ENCODE measurements at regions not wholly inside any gene's neighbourhood (a gene's known extent, or its start where the extent isn't known, plus 50 kb on each side); places are given as distances from the start of the nearest gene placed in this dataset.

DNA sequence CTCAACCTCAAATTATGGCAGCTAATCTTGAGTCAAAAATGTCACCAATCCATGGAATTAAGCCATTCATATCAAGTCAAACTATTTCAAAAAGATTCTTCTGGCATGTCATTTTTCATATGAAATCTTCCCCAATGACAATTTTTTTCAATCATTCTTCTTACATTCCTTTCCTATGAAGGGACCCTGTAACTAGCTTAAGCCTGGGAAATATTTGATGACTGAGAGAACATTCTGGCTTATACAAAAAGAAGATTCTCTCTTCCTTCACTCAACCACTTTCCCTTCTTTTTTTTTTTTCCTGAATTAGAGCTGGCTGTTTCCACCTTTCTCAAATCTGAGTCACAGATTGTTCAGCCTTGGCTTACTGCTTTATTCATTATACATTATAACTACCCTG lies 903.7 kb downstream of the FAM181B start:
- TF ChIP-seq, protein P1, sequence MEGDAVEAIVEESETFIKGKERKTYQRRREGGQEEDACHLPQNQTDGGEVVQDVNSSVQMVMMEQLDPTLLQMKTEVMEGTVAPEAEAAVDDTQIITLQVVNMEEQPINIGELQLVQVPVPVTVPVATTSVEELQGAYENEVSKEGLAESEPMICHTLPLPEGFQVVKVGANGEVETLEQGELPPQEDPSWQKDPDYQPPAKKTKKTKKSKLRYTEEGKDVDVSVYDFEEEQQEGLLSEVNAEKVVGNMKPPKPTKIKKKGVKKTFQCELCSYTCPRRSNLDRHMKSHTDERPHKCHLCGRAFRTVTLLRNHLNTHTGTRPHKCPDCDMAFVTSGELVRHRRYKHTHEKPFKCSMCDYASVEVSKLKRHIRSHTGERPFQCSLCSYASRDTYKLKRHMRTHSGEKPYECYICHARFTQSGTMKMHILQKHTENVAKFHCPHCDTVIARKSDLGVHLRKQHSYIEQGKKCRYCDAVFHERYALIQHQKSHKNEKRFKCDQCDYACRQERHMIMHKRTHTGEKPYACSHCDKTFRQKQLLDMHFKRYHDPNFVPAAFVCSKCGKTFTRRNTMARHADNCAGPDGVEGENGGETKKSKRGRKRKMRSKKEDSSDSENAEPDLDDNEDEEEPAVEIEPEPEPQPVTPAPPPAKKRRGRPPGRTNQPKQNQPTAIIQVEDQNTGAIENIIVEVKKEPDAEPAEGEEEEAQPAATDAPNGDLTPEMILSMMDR (IDR thresholded peaks at IDR 0.05), result no peak
- no peak for TF ChIP-seq POLR2A (IDR thresholded peaks at IDR 0.05)
